ENCODE measurements at regions not wholly inside any gene's neighbourhood (a gene's known extent, or its start where the extent isn't known, plus 50 kb on each side); places are given as distances from the start of the nearest gene placed in this dataset.

GRCh38 chrX:39745818-39746217 lies 351.9 kb downstream of the BCOR start:
- no peak for TF ChIP-seq CTCF (conservative IDR thresholded peaks at IDR 0.05)
- H3K27ac ChIP-seq, result no peak overlapping the region

- no peak for TF ChIP-seq CTCF (conservative IDR thresholded peaks at IDR 0.05)
- H3K27ac ChIP-seq, result no peak overlapping the region
These were observed 348.6 kb downstream of the BCOR start for GRCh38 chrX:39749135-39749534.

- TF ChIP-seq CTCF (conservative IDR thresholded peaks at IDR 0.05), result no peak
These were observed 348.0 kb downstream of the BCOR start for GRCh38 chrX:39749728-39750127.

GRCh38 chrX:39750256-39750790 lies 347.4 kb downstream of the BCOR start:
- H3K27ac ChIP-seq, result no peak overlapping the region
- no peak for TF ChIP-seq CTCF (conservative IDR thresholded peaks at IDR 0.05)

More at GRCh38 chrX:39749728-39750127, 348.0 kb downstream of the BCOR start:
- no peak overlapping the region for H3K27ac ChIP-seq

GRCh38 chrX:39750848-39751247 lies 346.9 kb downstream of the BCOR start:
- TF ChIP-seq CTCF (conservative IDR thresholded peaks at IDR 0.05), result no peak
- H3K27ac ChIP-seq, result no peak overlapping the region

- no peak for TF ChIP-seq CTCF (conservative IDR thresholded peaks at IDR 0.05)
- no peak overlapping the region for H3K27ac ChIP-seq
These were observed 344.9 kb downstream of the BCOR start for GRCh38 chrX:39752815-39753214.

GRCh38 chrX:39753293-39753996 lies 344.3 kb downstream of the BCOR start:
- no peak for TF ChIP-seq CTCF (conservative IDR thresholded peaks at IDR 0.05)
- no peak overlapping the region for H3K27ac ChIP-seq

Measured in VCaP (cell line).